ENCODE measurements at regions not wholly inside any gene's neighbourhood (a gene's known extent, or its start where the extent isn't known, plus 50 kb on each side); places are given as distances from the start of the nearest gene placed in this dataset.
"Not testable (repeated sequence)": the region's sequence is repeated elsewhere in the genome, so short reads cannot be mapped to it uniquely, and the experiment has no call there.

DNA sequence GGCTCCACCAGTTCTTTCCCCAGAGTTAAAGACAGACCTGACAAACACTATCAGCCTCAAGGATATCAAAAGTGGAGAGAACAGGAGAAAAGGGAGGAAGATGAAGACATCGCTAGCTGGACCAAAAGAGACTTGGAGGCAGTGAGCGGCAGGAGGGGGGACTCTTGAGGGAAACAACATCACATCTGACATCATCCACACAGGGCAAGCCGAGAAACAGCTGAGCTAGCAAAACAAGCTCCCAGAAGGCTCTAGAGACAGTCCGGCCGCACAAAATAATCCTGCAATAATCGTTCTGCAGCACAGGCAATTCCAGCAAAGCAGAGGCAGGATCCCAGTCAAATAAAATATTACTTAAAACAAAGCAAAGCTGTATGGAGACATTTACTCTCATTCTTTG is 239.8 kb downstream of the EN1 start:
- DNase-seq, result no peak

DNA sequence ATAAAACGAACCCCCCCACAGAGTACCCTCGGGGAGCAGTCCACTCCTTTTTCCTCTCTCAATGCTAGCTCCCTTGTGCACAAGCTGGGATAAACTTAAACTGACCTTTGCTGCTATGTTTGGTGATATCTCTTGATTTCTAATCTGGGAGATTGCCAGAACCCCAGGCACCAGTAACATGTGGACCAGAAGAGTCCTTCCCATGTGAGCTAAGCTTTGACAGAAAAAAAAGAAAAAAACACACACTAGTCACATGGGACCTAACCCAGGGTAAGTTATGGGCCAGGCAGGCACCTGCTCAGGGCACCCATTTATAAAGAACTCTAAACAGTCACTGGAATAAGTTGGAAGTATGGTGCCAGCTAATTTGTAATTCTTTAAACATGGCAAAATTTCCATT is 242.6 kb downstream of the EN1 start:
- no peak for DNase-seq

- no peak for DNase-seq
Measured at GRCh38 chr2:118604371-118604770, 243.1 kb downstream of the EN1 start.

- no peak for DNase-seq
Measured at GRCh38 chr2:118599141-118599540, 248.3 kb downstream of the EN1 start.

DNA sequence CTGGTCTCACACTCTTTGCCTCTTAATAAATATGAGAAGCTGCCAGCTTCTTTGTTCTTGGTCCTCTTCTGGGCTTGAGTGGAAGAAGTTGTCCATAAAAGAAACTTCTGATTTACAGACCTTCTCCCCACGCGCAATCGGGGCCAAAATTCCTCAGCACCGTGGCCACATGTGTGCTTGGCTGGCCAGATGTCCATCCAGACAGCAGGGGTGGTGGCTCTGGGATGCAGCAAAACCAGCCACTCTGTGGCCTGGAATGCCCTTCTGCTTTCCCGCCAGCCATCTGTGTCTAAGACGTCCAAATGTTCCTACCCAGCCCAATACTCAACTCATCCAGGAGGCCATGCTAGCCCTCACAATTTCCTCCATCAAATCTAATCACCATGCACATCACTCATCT is 250.8 kb downstream of the EN1 start:
- DNase-seq, result no peak

DNA sequence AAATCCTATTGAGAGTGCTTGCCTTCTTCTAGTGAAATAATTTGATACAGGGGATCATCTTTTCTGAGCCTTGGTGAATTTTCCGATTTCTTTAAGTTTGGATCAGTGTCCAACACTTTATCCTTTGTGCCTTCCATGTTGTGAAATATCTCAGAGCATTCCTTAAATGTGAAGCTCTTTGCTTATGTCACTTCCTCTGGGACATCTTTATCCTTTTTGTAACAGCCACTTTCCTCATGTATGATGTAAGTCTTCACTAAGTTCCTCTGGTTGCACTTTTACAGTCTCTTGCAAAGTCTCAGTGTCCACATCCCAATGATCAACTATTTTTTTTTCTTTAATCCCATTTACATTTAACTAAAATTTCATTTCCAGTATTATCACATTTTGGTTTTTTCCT is 254.2 kb downstream of the EN1 start:
- no peak for DNase-seq

DNA sequence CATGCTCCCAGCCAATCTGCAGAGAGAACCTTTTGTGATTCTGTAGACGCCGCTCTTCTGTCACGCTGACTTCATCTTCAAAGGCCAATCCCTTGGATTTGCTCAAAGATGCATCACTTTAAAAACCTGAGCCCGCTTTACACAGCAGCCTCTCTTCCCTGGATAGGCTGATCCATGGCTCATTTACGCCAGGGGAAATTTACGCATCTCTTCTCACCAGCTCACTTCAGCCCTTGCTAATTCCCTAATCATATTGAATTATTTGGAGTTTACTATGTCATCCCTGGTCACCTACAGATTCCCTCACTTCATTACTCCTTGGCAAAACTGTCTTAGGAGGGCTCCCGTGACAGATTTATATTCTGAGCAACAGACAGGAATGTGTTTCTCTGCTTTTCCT is 256.2 kb downstream of the EN1 start:
- no peak for DNase-seq

- DNase-seq, result no peak
Measured at GRCh38 chr2:118589721-118590120, 257.7 kb downstream of the EN1 start.

DNA sequence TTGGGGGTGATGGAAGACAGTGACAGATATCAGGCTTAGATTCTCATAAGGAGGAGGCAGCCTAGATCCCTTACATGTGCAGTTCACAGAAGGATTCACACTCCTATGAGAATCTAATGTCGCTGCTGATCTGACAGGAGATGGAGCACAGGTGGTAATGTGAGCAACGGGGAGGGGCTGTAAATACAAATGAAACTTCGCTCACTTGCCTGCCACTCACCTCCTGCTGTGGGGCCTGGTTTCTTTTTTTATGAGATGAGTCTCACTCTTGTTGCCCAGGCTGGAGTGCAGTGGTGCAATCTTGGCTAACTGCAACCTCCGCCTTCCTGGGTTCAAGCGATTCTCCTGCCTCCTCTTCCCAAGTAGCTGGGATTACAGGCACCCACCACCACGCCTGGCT is 258.6 kb downstream of the EN1 start:
- no peak for DNase-seq

DNA sequence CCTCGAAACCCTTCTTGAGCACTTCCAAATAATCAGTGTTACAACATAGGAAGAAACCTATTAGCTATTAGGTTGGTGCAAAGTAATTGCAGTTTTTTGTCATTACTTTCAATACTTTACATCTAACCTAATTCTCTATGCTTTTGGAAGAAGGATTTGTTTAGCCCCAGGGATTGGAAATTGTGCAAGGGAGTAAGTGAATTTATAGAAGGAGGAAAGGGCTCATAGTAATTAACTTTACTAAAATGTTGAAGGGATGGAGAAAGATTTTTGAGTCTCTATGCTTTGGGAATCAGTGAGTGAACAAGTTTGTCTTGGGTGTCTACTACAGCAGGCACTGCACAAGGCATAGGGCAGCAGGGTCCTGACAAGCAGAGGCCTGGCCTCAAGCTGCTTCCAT is 261.1 kb downstream of the EN1 start:
- DNase-seq, result no peak

DNA sequence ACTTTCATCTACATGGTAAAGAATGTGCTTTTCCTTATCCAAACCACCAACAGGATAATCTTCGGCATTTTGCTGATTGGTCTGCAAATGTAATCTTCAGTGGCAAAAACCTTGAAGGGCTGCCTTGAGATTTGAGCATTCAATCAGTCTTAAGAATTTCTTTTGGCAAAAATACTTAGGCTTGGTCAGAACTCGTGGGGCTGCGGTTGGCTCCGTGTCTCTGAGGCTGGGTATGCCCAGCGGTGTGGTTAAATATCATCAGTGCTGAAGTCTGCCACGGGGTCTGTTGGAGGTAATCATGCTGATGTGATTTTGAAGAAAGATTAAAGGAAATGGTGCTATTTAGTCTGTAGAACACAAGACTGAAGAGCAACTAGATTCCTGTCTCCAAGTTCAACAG is 262.6 kb downstream of the EN1 start:
- DNase-seq, result no peak

DNA sequence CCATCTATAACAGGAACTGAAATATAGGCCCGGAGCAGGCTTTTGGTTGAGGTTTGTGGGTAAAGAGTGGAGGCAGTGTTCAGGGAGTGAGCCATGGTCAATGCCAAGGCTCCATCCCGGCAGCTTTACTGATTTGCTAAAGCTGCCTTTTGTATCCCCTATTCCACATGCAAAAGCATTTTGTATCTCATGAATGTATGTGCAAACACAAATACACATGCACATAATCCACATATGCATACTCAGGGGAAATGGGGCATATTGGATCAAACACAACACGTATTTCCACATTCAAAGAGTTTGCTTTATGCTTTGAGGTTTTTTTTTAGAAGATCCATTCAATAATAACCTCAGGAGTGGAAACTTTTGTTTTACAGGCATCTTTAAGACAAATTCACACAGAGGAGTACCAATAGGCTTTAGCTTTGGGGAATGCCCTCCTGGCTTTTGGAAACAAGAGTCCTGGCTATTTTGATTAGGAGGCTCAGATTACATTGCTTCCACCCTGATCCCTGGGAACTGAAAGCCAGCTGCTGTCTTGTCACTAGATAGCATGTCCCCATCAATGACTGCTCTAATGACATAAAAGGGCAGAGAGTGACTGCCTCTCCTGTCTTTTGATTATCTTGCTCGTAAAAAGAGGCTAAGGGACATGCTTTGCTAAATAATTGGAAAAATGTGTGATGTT is 263.2 kb downstream of the EN1 start:
- DNase-seq, result no peak

- DNase-seq, result no peak
Measured at GRCh38 chr2:118582058-118582457, 265.4 kb downstream of the EN1 start.

GRCh38 chr2:118580651-118581050 is 266.8 kb downstream of the EN1 start:
- DNase-seq, result no peak

DNA sequence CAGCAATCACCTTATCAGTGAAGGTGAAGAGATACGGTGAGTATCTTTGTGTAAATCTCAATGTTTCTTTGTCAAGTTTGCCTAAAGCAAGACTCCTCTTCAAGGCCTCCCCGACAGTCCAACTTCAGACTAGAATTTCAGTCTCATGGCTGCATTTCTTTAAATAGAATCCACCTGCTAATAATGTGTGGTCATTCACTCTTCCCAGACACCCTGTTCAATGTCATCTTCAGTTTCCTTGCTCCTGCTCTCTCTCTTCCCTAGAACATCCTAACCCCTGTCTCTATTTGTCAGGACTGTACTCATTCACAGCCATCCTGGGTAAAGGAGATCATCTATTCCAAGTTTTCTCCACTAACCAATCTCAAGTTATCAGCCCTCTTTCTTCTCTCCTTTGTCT is 267.3 kb downstream of the EN1 start:
- no peak for DNase-seq

- DNase-seq, result no peak
Measured at GRCh38 chr2:118577202-118577601, 270.2 kb downstream of the EN1 start.

DNA sequence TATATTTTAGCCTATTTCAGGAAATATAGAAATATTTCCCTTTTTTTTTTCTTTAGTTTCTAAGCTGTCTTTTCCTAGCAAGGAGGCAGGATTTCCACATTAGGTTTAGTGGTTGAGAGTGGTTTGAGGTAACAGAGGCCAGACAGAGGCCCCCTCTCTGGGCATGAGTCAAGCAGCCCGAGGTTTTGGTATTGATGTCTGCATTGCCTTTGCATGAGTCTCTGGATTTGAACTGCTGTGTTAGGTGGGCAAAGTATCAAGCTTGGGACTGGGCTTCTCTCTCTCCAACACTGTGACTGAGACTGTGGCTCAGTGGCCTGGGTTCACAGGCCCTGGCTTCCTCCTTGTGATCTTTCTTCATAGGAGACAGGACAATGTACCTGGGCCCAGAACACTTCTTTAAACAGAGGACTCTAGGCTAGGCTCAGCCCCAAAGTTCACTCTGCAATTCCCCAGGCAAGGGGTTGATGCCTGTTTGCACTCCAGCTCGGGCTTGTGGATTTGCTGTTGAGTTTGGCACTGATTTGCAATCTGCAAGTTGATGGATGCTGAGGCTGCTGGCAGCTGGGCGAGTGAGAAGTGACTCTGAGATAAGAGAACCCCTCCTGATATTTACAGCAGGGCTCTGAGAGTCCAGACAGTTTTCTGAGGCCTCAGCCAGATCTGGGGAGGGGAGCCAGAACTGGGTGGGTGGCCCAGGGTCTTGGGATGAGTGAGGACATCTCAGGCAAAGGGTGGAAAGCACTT is 271.2 kb downstream of the EN1 start:
- DNase-seq, result no peak

DNA sequence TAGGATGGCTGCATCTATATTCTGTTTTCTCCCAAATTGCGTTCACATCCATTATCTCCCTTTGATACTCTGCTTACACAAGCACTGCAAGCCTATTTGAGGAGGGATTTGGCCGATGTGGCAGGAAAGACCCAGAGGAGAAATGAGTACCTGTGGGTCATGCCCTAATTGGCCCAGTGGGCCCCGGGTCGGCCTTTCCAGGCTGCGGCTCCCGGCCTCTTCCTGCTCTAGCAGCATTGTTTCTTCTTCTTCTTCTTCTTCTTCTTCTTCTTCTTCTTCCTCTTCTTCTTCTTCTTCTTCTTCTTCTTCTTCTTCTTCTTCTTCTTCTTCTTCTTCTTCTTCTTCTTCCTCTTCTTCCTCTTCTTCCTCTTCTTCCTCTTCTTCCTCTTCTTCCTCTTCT is 275.1 kb downstream of the EN1 start:
- DNase-seq, result not testable (repeated sequence)

- no peak for DNase-seq
Measured at GRCh38 chr2:118569876-118570535, 277.4 kb downstream of the EN1 start.

DNA sequence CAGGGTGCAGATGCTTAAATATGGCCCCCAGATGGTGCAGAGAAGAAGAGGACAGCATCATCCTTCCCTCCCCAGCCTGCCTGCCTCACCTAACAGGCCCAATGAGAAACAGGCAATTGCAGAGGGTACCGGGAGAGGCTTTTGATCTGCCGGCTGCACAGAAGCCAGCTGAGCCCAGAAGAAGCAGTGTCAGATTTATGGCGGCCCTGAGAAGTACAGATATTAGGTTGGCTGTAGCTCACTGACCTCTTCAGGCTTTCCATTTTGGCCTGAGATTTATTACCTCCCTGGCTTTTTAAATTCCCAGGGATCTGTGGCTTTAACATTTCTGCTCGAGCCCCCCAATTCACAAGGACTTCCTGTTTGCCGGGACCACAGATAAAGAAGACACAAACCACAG is 278.7 kb downstream of the EN1 start:
- no peak for DNase-seq

- DNase-seq, result no peak
Measured at GRCh38 chr2:118565786-118566540, 281.5 kb downstream of the EN1 start.

- DNase-seq, result no peak
Measured at GRCh38 chr2:118565301-118565700, 282.1 kb downstream of the EN1 start.

GRCh38 chr2:118562144-118562543 is 285.3 kb downstream of the EN1 start:
- no peak for DNase-seq

DNA sequence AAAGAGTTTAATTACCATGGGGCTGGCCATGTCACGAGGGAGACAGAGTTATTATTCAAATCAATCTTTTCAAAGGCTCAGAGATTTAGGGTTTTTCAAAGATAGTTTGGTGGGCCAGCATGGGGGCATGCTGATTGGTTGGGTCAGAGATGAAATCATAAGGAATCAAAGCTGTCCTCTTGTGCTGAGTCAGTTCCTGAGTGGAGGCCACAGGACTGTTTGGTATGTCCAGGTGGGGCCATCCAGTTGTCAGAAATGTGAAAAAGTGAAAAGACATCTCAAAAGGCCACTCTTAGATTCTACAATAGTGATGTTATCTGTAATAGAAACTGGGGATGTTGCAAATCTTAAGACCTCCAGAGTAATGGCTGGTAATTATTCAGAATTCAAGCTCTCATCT is 288.6 kb downstream of the EN1 start:
- DNase-seq, result no peak

All from NCI-H446 (cell line).